ENCODE measurements at regions not wholly inside any gene's neighbourhood (a gene's known extent, or its start where the extent isn't known, plus 50 kb on each side); places are given as distances from the start of the nearest gene placed in this dataset.

DNA sequence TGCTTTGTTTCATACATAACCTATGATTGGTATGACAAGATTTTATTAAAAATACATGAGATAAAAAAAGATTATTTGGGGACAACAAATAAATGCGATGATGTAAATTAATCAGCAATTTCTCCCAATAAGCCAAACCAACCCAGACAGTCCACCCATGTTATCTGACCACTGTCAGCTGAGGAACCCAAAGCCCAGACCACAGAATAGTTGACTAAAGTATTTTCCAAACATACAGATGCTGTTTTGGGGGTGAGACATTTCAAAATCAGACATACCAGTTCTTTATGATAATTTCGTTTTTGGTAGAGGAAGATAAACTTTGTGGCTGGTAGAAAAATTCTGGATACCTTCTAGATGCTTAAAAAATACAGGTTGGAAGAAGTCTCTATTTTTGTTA, 650.8 kb upstream of the FAM241A start:
- no peaks in the 10 kb centered on the region for H3K9me2 ChIP-seq (replicated peaks; ENCODE audit: insufficient read depth, low read length)
- H3F3A ChIP-seq (ENCODE audit: insufficient read depth): no peaks in the 10 kb centered on the region
- H3K4me3 ChIP-seq (ENCODE audit: insufficient read depth, low read length, poor library complexity, severe bottlenecking): no peak overlapping the region
- no peaks in the 10 kb centered on the region for H3K9me3 ChIP-seq (ENCODE audit: insufficient read depth, low read length)
- H3K36me3 ChIP-seq (ENCODE audit: low read length): no peaks in the 10 kb centered on the region
- no peaks in the 10 kb centered on the region for H3K27me3 ChIP-seq (ENCODE audit: low read length)
- H3K27ac ChIP-seq (ENCODE audit: low read depth, low read length): no peak overlapping the region
- no peak overlapping the region for H2AFZ ChIP-seq (ENCODE audit: low read depth, low read length, severe bottlenecking)
- no peak overlapping the region for H3K9ac ChIP-seq (ENCODE audit: low read length)
- H3K79me2 ChIP-seq (ENCODE audit: insufficient read depth, low read length): no peaks in the 10 kb centered on the region
- H3K4me2 ChIP-seq (ENCODE audit: low read depth, low read length, poor library complexity, severe bottlenecking): no peak overlapping the region
- H4K20me1 ChIP-seq (ENCODE audit: low read depth, low read length): no peaks in the 10 kb centered on the region
- no peak for TF ChIP-seq CTCF (IDR thresholded peaks at IDR 0.05; ENCODE audit: insufficient read depth, low read length, poor library complexity, severe bottlenecking)

DNA sequence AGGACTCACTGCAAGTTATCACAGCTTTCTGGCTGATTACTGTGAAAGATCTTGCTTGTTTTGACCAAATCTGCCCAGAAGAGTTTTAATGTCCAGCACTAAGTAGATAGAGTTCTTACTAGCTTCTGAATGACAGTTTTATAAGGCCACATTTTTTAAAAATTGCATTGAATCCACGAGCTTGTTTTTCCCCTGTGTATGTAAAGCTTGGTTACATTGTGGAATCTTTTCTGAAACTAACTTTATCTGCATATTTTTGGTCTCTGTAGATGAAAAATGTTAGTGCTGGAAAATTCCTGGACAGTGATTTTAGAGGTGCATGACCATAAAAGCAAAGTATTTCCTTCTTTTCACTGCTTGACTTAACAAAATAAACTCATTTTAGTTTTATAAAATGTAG, 650.3 kb upstream of the FAM241A start:
- Histone ChIP-seq H3K9ac (ENCODE audit: low read length) (no peak overlapping the region), H3K79me2 (ENCODE audit: insufficient read depth, low read length) (no peaks in the 10 kb centered on the region), H3K27me3 (ENCODE audit: low read length) (no peaks in the 10 kb centered on the region), H3K9me3 (ENCODE audit: insufficient read depth, low read length) (no peaks in the 10 kb centered on the region), H3K9me2 (replicated peaks; ENCODE audit: insufficient read depth, low read length) (no peaks in the 10 kb centered on the region), H3F3A (ENCODE audit: insufficient read depth) (no peaks in the 10 kb centered on the region), H2AFZ (ENCODE audit: low read depth, low read length, severe bottlenecking) (no peak overlapping the region), H3K4me3 (ENCODE audit: insufficient read depth, low read length, poor library complexity, severe bottlenecking) (no peak overlapping the region), H4K20me1 (ENCODE audit: low read depth, low read length) (no peaks in the 10 kb centered on the region), H3K4me2 (ENCODE audit: low read depth, low read length, poor library complexity, severe bottlenecking) (no peak overlapping the region), H3K27ac (ENCODE audit: low read depth, low read length) (no peak overlapping the region), H3K36me3 (ENCODE audit: low read length) (no peaks in the 10 kb centered on the region)
- no peak for TF ChIP-seq EZH2phosphoT487 (conservative IDR thresholded peaks at IDR 0.05; ENCODE audit: low read length)

DNA sequence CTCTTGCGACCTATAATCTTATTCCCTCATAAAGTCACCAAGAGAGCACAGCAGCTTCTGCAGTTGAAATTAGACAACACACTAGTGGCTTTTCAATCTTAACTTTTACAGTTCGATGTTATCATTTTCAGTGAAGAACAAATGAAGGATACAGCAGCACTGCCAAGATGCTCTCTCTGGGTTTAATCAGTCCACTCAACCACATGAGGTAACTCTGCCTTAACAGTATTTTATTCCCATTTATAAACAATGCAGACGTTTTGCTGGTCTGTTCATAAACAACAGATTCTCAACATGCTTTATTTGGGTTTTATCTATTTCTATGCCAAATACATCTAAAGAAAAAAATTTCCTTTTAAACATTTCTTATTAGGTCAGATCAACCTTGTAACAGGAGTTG, 646.0 kb upstream of the FAM241A start:
- no peaks in the 10 kb centered on the region for H3K79me2 ChIP-seq (ENCODE audit: insufficient read depth, low read length)
- H3K27ac ChIP-seq (ENCODE audit: low read depth, low read length): no peak overlapping the region
- no peak overlapping the region for H3K4me3 ChIP-seq (ENCODE audit: insufficient read depth, low read length, poor library complexity, severe bottlenecking)
- no peaks in the 10 kb centered on the region for H3K27me3 ChIP-seq (ENCODE audit: low read length)
- no peaks in the 10 kb centered on the region for H3F3A ChIP-seq (ENCODE audit: insufficient read depth)
- H3K36me3 ChIP-seq (ENCODE audit: low read length): no peaks in the 10 kb centered on the region
- H4K20me1 ChIP-seq (ENCODE audit: low read depth, low read length): no peaks in the 10 kb centered on the region
- H3K9me3 ChIP-seq (ENCODE audit: insufficient read depth, low read length): no peaks in the 10 kb centered on the region
- no peaks in the 10 kb centered on the region for H3K9me2 ChIP-seq (replicated peaks; ENCODE audit: insufficient read depth, low read length)
- no peak overlapping the region for H2AFZ ChIP-seq (ENCODE audit: low read depth, low read length, severe bottlenecking)
- no peak overlapping the region for H3K4me2 ChIP-seq (ENCODE audit: low read depth, low read length, poor library complexity, severe bottlenecking)
- no peak overlapping the region for H3K9ac ChIP-seq (ENCODE audit: low read length)
- no peak for TF ChIP-seq CTCF (IDR thresholded peaks at IDR 0.05; ENCODE audit: insufficient read depth, low read length, poor library complexity, severe bottlenecking)
- no peak for TF ChIP-seq EZH2phosphoT487 (conservative IDR thresholded peaks at IDR 0.05; ENCODE audit: low read length)

- Histone ChIP-seq H2AFZ (ENCODE audit: low read depth, low read length, severe bottlenecking) (no peak overlapping the region), H3K4me2 (ENCODE audit: low read depth, low read length, poor library complexity, severe bottlenecking) (no peak overlapping the region), H3K4me3 (ENCODE audit: insufficient read depth, low read length, poor library complexity, severe bottlenecking) (no peak overlapping the region), H3K27me3 (ENCODE audit: low read length) (no peaks in the 10 kb centered on the region), H3K9me2 (replicated peaks; ENCODE audit: insufficient read depth, low read length) (no peaks in the 10 kb centered on the region), H3K36me3 (ENCODE audit: low read length) (no peaks in the 10 kb centered on the region), H3K79me2 (ENCODE audit: insufficient read depth, low read length) (no peaks in the 10 kb centered on the region), H3F3A (ENCODE audit: insufficient read depth) (no peaks in the 10 kb centered on the region), H3K9me3 (ENCODE audit: insufficient read depth, low read length) (no peaks in the 10 kb centered on the region), H4K20me1 (ENCODE audit: low read depth, low read length) (no peaks in the 10 kb centered on the region), H3K27ac (ENCODE audit: low read depth, low read length) (no peak overlapping the region), H3K9ac (ENCODE audit: low read length) (no peak overlapping the region)
- TF ChIP-seq CTCF (IDR thresholded peaks at IDR 0.05; ENCODE audit: insufficient read depth, low read length, poor library complexity, severe bottlenecking): no peak
- no peak for TF ChIP-seq EZH2phosphoT487 (conservative IDR thresholded peaks at IDR 0.05; ENCODE audit: low read length)
Observed at GRCh38 chr4:111499706-111500105, 645.5 kb upstream of the FAM241A start.
